T-helper 2 cell treated with Interferon-gamma antibody and Interleukin-4, amounts not matched to agents 100 ng/mL and 5 ng/mL, for 36 hours (primary cell): ENCODE measurements at regions not wholly inside any gene's neighbourhood (a gene's known extent, or its start where the extent isn't known, plus 50 kb on each side); places are given as distances from the start of the nearest gene placed in this dataset.
"Not testable (repeated sequence)": the region's sequence is repeated elsewhere in the genome, so short reads cannot be mapped to it uniquely, and the experiment has no call there.

Experiments
- intact Hi-C: fragments of 100-400 bp; cut with micrococcal nuclease; formaldehyde crosslinking; loops from one replicate; pipeline ENCODE4 v1.15.1; 2023

GRCh38 chr7:76148947-76149346 lies 52.7 kb upstream of the SRRM3 start:
- intact Hi-C loops = not testable (repeated sequence)

- intact Hi-C loops = no loop called here
Observed at GRCh38 chr7:76149847-76150691, 51.6 kb upstream of the SRRM3 start.
